ENCODE measurements at regions not wholly inside any gene's neighbourhood (a gene's known extent, or its start where the extent isn't known, plus 50 kb on each side); places are given as distances from the start of the nearest gene placed in this dataset.
"Not testable (repeated sequence)": the region's sequence is repeated elsewhere in the genome, so short reads cannot be mapped to it uniquely, and the experiment has no call there.

- not testable (repeated sequence) for TF ChIP-seq EZH2 (IDR thresholded peaks at IDR 0.05); FOXP2 (optimal IDR thresholded peaks at IDR 0.05; ENCODE audit: control extremely low read depth, extremely low read length, insufficient read depth); POLR2AphosphoS5 (IDR thresholded peaks at IDR 0.05; ENCODE audit: borderline replicate concordance, low read depth, low read length)
Measured at GRCh38 chr11:107253661-107254060, 204.0 kb downstream of the CWF19L2 start.

Measured in SK-N-MC (cell line).